H1 (cell line): ENCODE measurements at regions not wholly inside any gene's neighbourhood (a gene's known extent, or its start where the extent isn't known, plus 50 kb on each side); places are given as distances from the start of the nearest gene placed in this dataset.

Experiments
- CTCF ChIA-PET: fragments of 300-600 bp; sonication (Branson Sonifier 250); formaldehyde crosslinking; loops from one replicate; lab custom pipeline; 2021; ENCODE audit not compliant: partially characterized antibody; lab: Charles Lee
- POLR2A ChIA-PET: fragments of 300-600 bp; sonication (Branson Sonifier 250); formaldehyde crosslinking; loops from one replicate; lab custom pipeline; 2021; ENCODE audit warnings: inconsistent platforms; ENCODE audit not compliant: partially characterized antibody; lab: Charles Lee
- DNase-seq, 2 experiments: peaks; one replicate each; pipeline versions ENCODE4 v3.0.0 to v3.0.0-alpha.2; 2010 to 2022; ENCODE audit warnings: low spot score in 2 of 2, low read depth in 1 of 2, mixed read lengths in 1 of 2
- FAIRE-seq: peaks from 2 replicates; lab custom pipeline; 2011; peaks lifted over from hg19 to GRCh38; lab: Jason Lieb, UNC
- H2AFZ ChIP-seq: 2 replicates; pipeline ENCODE4 v1.8.1; 2012; ENCODE audit warnings: low read length, inconsistent platforms
- H2AK5ac ChIP-seq: 2 replicates; pipeline ENCODE4 v1.6.1; 2013; ENCODE audit warnings: low read depth, low read length
- H2BK120ac ChIP-seq: replicated peaks from 2 replicates; pipeline ENCODE3; 2013; ENCODE audit warnings: low read depth, low read length, inconsistent platforms
- H2BK12ac ChIP-seq: 2 replicates; pipeline ENCODE4 v1.6.1; 2013; ENCODE audit warnings: low read depth, low read length
- H2BK15ac ChIP-seq: 2 replicates; pipeline ENCODE4 v1.6.1; 2013; ENCODE audit warnings: low read length
- H2BK20ac ChIP-seq: 2 replicates; pipeline ENCODE4 v1.6.1; 2013; ENCODE audit warnings: low read length
- H2BK5ac ChIP-seq: 2 replicates; pipeline ENCODE4 v1.6.1; 2013; ENCODE audit warnings: low read depth, low read length
- H3K14ac ChIP-seq: 2 replicates; pipeline ENCODE4 v1.6.1; 2013; ENCODE audit warnings: inconsistent platforms; ENCODE audit not compliant: insufficient read length
- H3K18ac ChIP-seq: 2 replicates; pipeline ENCODE4 v1.6.1; 2013; ENCODE audit warnings: low read length; ENCODE audit errors: extremely low read depth
- H3K23ac ChIP-seq: 2 replicates; pipeline ENCODE4 v1.6.1; 2013; ENCODE audit warnings: inconsistent platforms; ENCODE audit not compliant: insufficient read length
- H3K23me2 ChIP-seq: 2 replicates; pipeline ENCODE4 v1.6.1; 2013; ENCODE audit warnings: low read depth, low read length
- H3K27ac ChIP-seq: 2 replicates; pipeline ENCODE4 v1.6.1; 2011; ENCODE audit warnings: low read depth, low read length, inconsistent platforms
- H3K27me3 ChIP-seq, 4 experiments: replicated peaks in 1 of 4; 1 replicate in 1 of 4; 2 replicates in 3 of 4; pipeline versions ENCODE4 v1.6.1 to v1.8.1; 2011 to 2013; ENCODE audit warnings: low read length in 3 of 4, mild to moderate bottlenecking in 3 of 4, inconsistent platforms in 2 of 4, mixed read lengths in 2 of 4, moderate library complexity in 1 of 4; ENCODE audit not compliant: control insufficient read depth in 3 of 4, insufficient read depth in 3 of 4; ENCODE audit errors: extremely low read depth in 1 of 4
- H3K36me3 ChIP-seq, 4 experiments: 2 replicates each; pipeline versions ENCODE4 v1.6.1 to v1.8.1; 2011 to 2013; ENCODE audit warnings: mild to moderate bottlenecking in 4 of 4, low read length in 3 of 4, moderate library complexity in 2 of 4, control low read depth in 1 of 4, inconsistent platforms in 1 of 4; ENCODE audit not compliant: insufficient read depth in 4 of 4, control insufficient read depth in 2 of 4
- H3K4ac ChIP-seq: replicated peaks from 2 replicates; pipeline ENCODE3; 2013; ENCODE audit warnings: low read length, low read depth, mixed read lengths, inconsistent platforms; ENCODE audit not compliant: insufficient read length
- H3K4me1 ChIP-seq, 4 experiments: replicated peaks in 1 of 4; 1 replicate in 1 of 4; 2 replicates in 3 of 4; pipeline versions ENCODE4 v1.6.1 to v1.8.1; 2011 to 2013; ENCODE audit warnings: low read length in 3 of 4, inconsistent platforms in 2 of 4, mixed read lengths in 1 of 4; ENCODE audit not compliant: insufficient read depth in 4 of 4, control insufficient read depth in 3 of 4
- H3K4me2 ChIP-seq, 2 experiments: 2 replicates each; pipeline versions ENCODE4 v1.6.1 to v1.8.1; 2011 to 2013; ENCODE audit warnings: low read depth in 2 of 2, low read length in 2 of 2, control low read depth in 1 of 2, inconsistent platforms in 1 of 2, mild to moderate bottlenecking in 1 of 2; ENCODE audit not compliant: insufficient read depth in 1 of 2
- H3K4me3 ChIP-seq, 4 experiments: fragments of 200-600, 300-600 bp in 1 of 4; sonication (generic), shearing (Covaris generic), sonication (Bioruptor Twin) in 1 of 4; 2 replicates each; pipeline versions ENCODE4 v1.5.1 to v1.8.1; 2011 to 2016; ENCODE audit warnings: low read length in 4 of 4, low read depth in 3 of 4, control low read depth in 2 of 4, inconsistent platforms in 2 of 4, mild to moderate bottlenecking in 2 of 4, mixed read lengths in 1 of 4, moderate library complexity in 1 of 4; ENCODE audit not compliant: insufficient read depth in 2 of 4; ENCODE audit errors: extremely low read depth in 1 of 4
- H3K56ac ChIP-seq: replicated peaks from 2 replicates; pipeline ENCODE3; 2013; ENCODE audit warnings: low read depth, mild to moderate bottlenecking, mixed read lengths, low read length, inconsistent platforms; ENCODE audit not compliant: insufficient read length
- H3K79me1 ChIP-seq: 2 replicates; pipeline ENCODE4 v1.6.1; 2013; ENCODE audit warnings: low read depth, low read length, control low read depth
- H3K79me2 ChIP-seq, 2 experiments: 2 replicates each; pipeline versions ENCODE4 v1.6.1 to v1.8.1; 2012 to 2013; ENCODE audit warnings: low read length in 2 of 2, mild to moderate bottlenecking in 2 of 2, inconsistent platforms in 1 of 2; ENCODE audit not compliant: insufficient read depth in 2 of 2, control insufficient read depth in 1 of 2
- H3K9ac ChIP-seq, 4 experiments: replicated peaks in 1 of 4; 1 replicate in 1 of 4; 2 replicates in 3 of 4; pipeline versions ENCODE4 v1.6.1 to v1.8.1; 2011 to 2013; ENCODE audit warnings: low read depth in 3 of 4, low read length in 3 of 4, control low read depth in 2 of 4, mild to moderate bottlenecking in 2 of 4, moderate library complexity in 2 of 4, inconsistent platforms in 1 of 4; ENCODE audit errors: extremely low read depth in 1 of 4
- H3K9me3 ChIP-seq, 2 experiments: 2 replicates each; pipeline versions ENCODE4 v1.6.1 to v1.8.1; 2012 to 2013; ENCODE audit warnings: mild to moderate bottlenecking in 2 of 2, moderate library complexity in 2 of 2, control low read depth in 1 of 2, inconsistent platforms in 1 of 2, low read depth in 1 of 2, low read length in 1 of 2, mixed read lengths in 1 of 2; ENCODE audit not compliant: insufficient read depth in 2 of 2
- H4K20me1 ChIP-seq, 2 experiments: replicated peaks in 1 of 2; 2 replicates each; pipeline versions ENCODE3 to v1.8.1; 2011 to 2013; ENCODE audit warnings: inconsistent platforms in 2 of 2, low read length in 2 of 2, mild to moderate bottlenecking in 1 of 2; ENCODE audit not compliant: insufficient read depth in 2 of 2, control insufficient read depth in 1 of 2
- H4K5ac ChIP-seq: 2 replicates; pipeline ENCODE4 v1.6.1; 2013; ENCODE audit warnings: low read length, low read depth, mixed read lengths, inconsistent platforms; ENCODE audit not compliant: insufficient read length
- H4K8ac ChIP-seq: 2 replicates; pipeline ENCODE4 v1.8.0; 2013; ENCODE audit warnings: mild to moderate bottlenecking, moderate library complexity, low read length, inconsistent platforms; ENCODE audit not compliant: insufficient read depth; ENCODE audit errors: extremely low read depth
- H4K91ac ChIP-seq: replicated peaks from 2 replicates; pipeline ENCODE3; 2013; ENCODE audit warnings: low read length, mixed read lengths, inconsistent platforms; ENCODE audit not compliant: insufficient read length
- BRCA1 ChIP-seq: IDR thresholded peaks from 2 replicates; pipeline ENCODE4 v1.6.1; 2012; ENCODE audit warnings: low read depth, low read length, improper control_type of control experiment
- EZH2 ChIP-seq: fragments of 200-600 bp; sonication (generic); IDR thresholded peaks from 2 replicates; pipeline ENCODE4 v1.7.1; 2012; ENCODE audit warnings: low read depth, mild to moderate bottlenecking, moderate library complexity, low read length, inconsistent platforms; ENCODE audit not compliant: severe bottlenecking
- FOSL1 ChIP-seq: IDR thresholded peaks from 2 replicates; pipeline ENCODE4 v1.6.1; 2011; ENCODE audit warnings: mild to moderate bottlenecking, low read depth, low read length, moderate library complexity; ENCODE audit not compliant: insufficient read depth
- JUND ChIP-seq: IDR thresholded peaks from 2 replicates; pipeline ENCODE4 v1.6.1; 2011; ENCODE audit warnings: mild to moderate bottlenecking, improper control_type of control experiment, low read length
- KDM1A ChIP-seq: fragments of 200-600, 300-600 bp; sonication (generic); IDR thresholded peaks from 2 replicates; pipeline ENCODE4 v1.7.1; 2016; ENCODE audit warnings: mild to moderate bottlenecking, low read length, borderline replicate concordance
- NRF1 ChIP-seq: IDR thresholded peaks from 2 replicates; pipeline ENCODE4 v1.6.1; 2011; ENCODE audit warnings: mild to moderate bottlenecking, low read depth, low read length, improper control_type of control experiment
- POLR2AphosphoS5 ChIP-seq: IDR thresholded peaks from 2 replicates; pipeline ENCODE4 v1.6.1; 2011; ENCODE audit warnings: low read depth, low read length
- POU5F1 ChIP-seq: IDR thresholded peaks from 2 replicates; pipeline ENCODE4 v1.6.1; 2011; ENCODE audit warnings: low read depth, mild to moderate bottlenecking, low read length, moderate library complexity
- RAD21 ChIP-seq, 2 experiments: IDR thresholded peaks in 1 of 2; conservative IDR thresholded peaks in 1 of 2; 2 replicates each; pipeline ENCODE4 v1.6.1; 2011; ENCODE audit warnings: low read depth in 2 of 2, low read length in 2 of 2, improper control_type of control experiment in 1 of 2, inconsistent platforms in 1 of 2, mild to moderate bottlenecking in 1 of 2, moderate library complexity in 1 of 2
- SRF ChIP-seq: IDR thresholded peaks from 2 replicates; pipeline ENCODE4 v1.6.1; 2011; ENCODE audit warnings: mild to moderate bottlenecking, low read depth, low read length, moderate library complexity
- whole genome bisulfite sequencing, 2 experiments: shearing (Covaris generic) in 1 of 2; methylation state at CpG; one replicate each; pipeline versions ENCODE4 v1.1.6 to v1.1.7; 2013 to 2015; ENCODE audit warnings: low lambda C conversion rate in 2 of 2, mixed read lengths in 2 of 2, inconsistent platforms in 1 of 2, low coverage in 1 of 2, missing lambda C conversion rate in 1 of 2; ENCODE audit not compliant: insufficient replicate concordance in 2 of 2, insufficient coverage in 1 of 2, insufficient read length in 1 of 2; ENCODE audit errors: extremely low coverage in 1 of 2, missing lambda C conversion rate in 1 of 2; 5-methylcytosine and 5-hydroxymethylcytosine counted together

- POLR2A ChIA-PET: no interaction called here
- no peaks in the 10 kb centered on the region for H3K79me2 ChIP-seq
- H3K23me2 ChIP-seq: no peaks in the 10 kb centered on the region
- no peak overlapping the region for H2BK5ac ChIP-seq
- no peak overlapping the region for H2BK20ac ChIP-seq
- DNase-seq (no peak), FAIRE-seq (no peak)
- no peak overlapping the region for H2AK5ac ChIP-seq
- no peak overlapping the region for H2BK120ac ChIP-seq
- TF ChIP-seq FOSL1: no peak
- no peak for TF ChIP-seq SRF
- TF ChIP-seq POLR2AphosphoS5: no peak
- TF ChIP-seq KDM1A: no peak
- no peak for TF ChIP-seq JUND
- no peak for TF ChIP-seq BRCA1
- TF ChIP-seq EZH2: no peak
- TF ChIP-seq RAD21 (IDR thresholded peaks at IDR 0.05 in 1 of 2, conservative IDR thresholded peaks at IDR 0.05 in 1 of 2; ENCODE audit: low read depth in 2 of 2, low read length in 2 of 2): no peak
- TF ChIP-seq NRF1: no peak
- TF ChIP-seq POU5F1: no peak
- H3K27me3 ChIP-seq: no peaks in the 10 kb centered on the region
- no peaks in the 10 kb centered on the region for H4K20me1 ChIP-seq
- 87% methylated on average over 5 of the region's 5 CpGs; no CpG with 5 or more reads in 1 of the 2 experiments for WGBS, 2 experiments
- H3K4me2 ChIP-seq: no peak overlapping the region
- no peak overlapping the region for H3K27ac ChIP-seq
- H2BK15ac ChIP-seq: no peak overlapping the region
- H2BK12ac ChIP-seq: no peak overlapping the region
- H4K5ac ChIP-seq: no peak overlapping the region
- no peaks in the 10 kb centered on the region for H3K79me1 ChIP-seq
- no peak overlapping the region for H3K4ac ChIP-seq
- no peak overlapping the region for H3K14ac ChIP-seq
- H3K4me1 ChIP-seq: no peaks in the 10 kb centered on the region
- CTCF ChIA-PET: interaction anchor here (0.6 kb wide), 1 partner anchor 72 kb away, joined by 3 read pairs; no protein-coding TSS in a partner anchor
- H3K36me3 ChIP-seq: no peaks in the 10 kb centered on the region
- no peak overlapping the region for H2AFZ ChIP-seq
- no peak overlapping the region for H4K91ac ChIP-seq
- no peaks in the 10 kb centered on the region for H3K9me3 ChIP-seq
- H3K9ac ChIP-seq: no peak overlapping the region
- H3K4me3 ChIP-seq: no peak overlapping the region
- no peak overlapping the region for H3K18ac ChIP-seq
- H3K23ac ChIP-seq: no peak overlapping the region
- no peak overlapping the region for H4K8ac ChIP-seq
- H3K56ac ChIP-seq: no peak overlapping the region
These were observed 74.7 kb downstream of the HSPA13 start for GRCh38 chr21:14308234-14308633.
